ENCODE measurements at regions not wholly inside any gene's neighbourhood (a gene's known extent, or its start where the extent isn't known, plus 50 kb on each side); places are given as distances from the start of the nearest gene placed in this dataset.

- DNase-seq (ENCODE audit: low read depth) = peak; percentile 46
- no peak for TF ChIP-seq CTCF (IDR thresholded peaks at IDR 0.05; ENCODE audit: insufficient read depth, low read depth, low read length, missing control alignments)
These were observed 114.6 kb upstream of the ZNF91 start for GRCh38 chr19:23509686-23510450.

GRCh38 chr19:23507446-23507845 is 112.2 kb upstream of the ZNF91 start:
- no peak for DNase-seq (ENCODE audit: low read depth)
- TF ChIP-seq CTCF (IDR thresholded peaks at IDR 0.05; ENCODE audit: insufficient read depth, low read depth, low read length, missing control alignments) = no peak
- no peak overlapping the region for H3K4me3 ChIP-seq (ENCODE audit: low read length)

More at GRCh38 chr19:23509686-23510450, 114.6 kb upstream of the ZNF91 start:
- no peak overlapping the region for H3K4me3 ChIP-seq (ENCODE audit: low read length)

- no peak for TF ChIP-seq CTCF (IDR thresholded peaks at IDR 0.05; ENCODE audit: insufficient read depth, low read depth, low read length, missing control alignments)
- no peak overlapping the region for H3K4me3 ChIP-seq (ENCODE audit: low read length)
- no peak for DNase-seq (ENCODE audit: low read depth)
These were observed 110.5 kb upstream of the ZNF91 start for GRCh38 chr19:23505738-23506137.

- TF ChIP-seq CTCF (IDR thresholded peaks at IDR 0.05; ENCODE audit: insufficient read depth, low read depth, low read length, missing control alignments) = no peak
- peak; percentile 40 for DNase-seq (ENCODE audit: low read depth)
These were observed 87.6 kb upstream of the ZNF91 start for GRCh38 chr19:23482829-23483228.

GRCh38 chr19:23481043-23481442 is 85.8 kb upstream of the ZNF91 start:
- no peak for TF ChIP-seq CTCF (IDR thresholded peaks at IDR 0.05; ENCODE audit: insufficient read depth, low read depth, low read length, missing control alignments)
- no peak overlapping the region for H3K4me3 ChIP-seq (ENCODE audit: low read length)
- DNase-seq (ENCODE audit: low read depth) = peak; percentile 73

More at GRCh38 chr19:23482829-23483228, 87.6 kb upstream of the ZNF91 start:
- no peak overlapping the region for H3K4me3 ChIP-seq (ENCODE audit: low read length)

- no peak for TF ChIP-seq CTCF (IDR thresholded peaks at IDR 0.05; ENCODE audit: insufficient read depth, low read depth, low read length, missing control alignments)
- DNase-seq (ENCODE audit: low read depth) = no peak
- no peak overlapping the region for H3K4me3 ChIP-seq (ENCODE audit: low read length)
These were observed 80.2 kb upstream of the ZNF91 start for GRCh38 chr19:23475477-23475876.

- TF ChIP-seq CTCF (IDR thresholded peaks at IDR 0.05; ENCODE audit: insufficient read depth, low read depth, low read length, missing control alignments) = no peak
- no peak for DNase-seq (ENCODE audit: low read depth)
These were observed 79.5 kb upstream of the ZNF91 start for GRCh38 chr19:23474761-23475160.

More at GRCh38 chr19:23474761-23475160, 79.5 kb upstream of the ZNF91 start:
- H3K4me3 ChIP-seq (ENCODE audit: low read length) = no peak overlapping the region
